ENCODE measurements at regions not wholly inside any gene's neighbourhood (a gene's known extent, or its start where the extent isn't known, plus 50 kb on each side); places are given as distances from the start of the nearest gene placed in this dataset.

GRCh38 chr2:198811198-198811597 lies 646.5 kb downstream of the SATB2 start:
- TF ChIP-seq REST (IDR thresholded peaks at IDR 0.05; ENCODE audit: low read depth), result no peak
- TF ChIP-seq CREB1 (IDR thresholded peaks at IDR 0.05; ENCODE audit: low read depth), result no peak
- TF ChIP-seq TEAD4 (IDR thresholded peaks at IDR 0.05), result no peak
- no peak for TF ChIP-seq EP300 (IDR thresholded peaks at IDR 0.05; ENCODE audit: borderline replicate concordance)
- TF ChIP-seq MAX (IDR thresholded peaks at IDR 0.05), result no peak
- no peak for TF ChIP-seq CEBPB (IDR thresholded peaks at IDR 0.05)
- TF ChIP-seq FOXM1 (IDR thresholded peaks at IDR 0.05; ENCODE audit: borderline replicate concordance, low read depth), result no peak
- no peak for TF ChIP-seq RAD21 (IDR thresholded peaks at IDR 0.05; ENCODE audit: low read depth)
- no peak for TF ChIP-seq TAF1 (IDR thresholded peaks at IDR 0.05; ENCODE audit: low read depth)
- TF ChIP-seq ZBTB7A (IDR thresholded peaks at IDR 0.05; ENCODE audit: low read depth), result no peak
- TF ChIP-seq TCF12 (IDR thresholded peaks at IDR 0.05; ENCODE audit: low read depth), result no peak
- TF ChIP-seq EGR1 (IDR thresholded peaks at IDR 0.05), result no peak
- no peak for TF ChIP-seq NFIC (IDR thresholded peaks at IDR 0.05)

Measured in Ishikawa (cell line).